PC-9 (cell line): ENCODE measurements at regions not wholly inside any gene's neighbourhood (a gene's known extent, or its start where the extent isn't known, plus 50 kb on each side); places are given as distances from the start of the nearest gene placed in this dataset.

Experiments used
- EZH2 ChIP-seq: fragments of 200-600 bp; sonication (generic); IDR thresholded peaks from 2 replicates; pipeline ENCODE4 v1.8.0; 2017; ENCODE audit warnings: antibody characterized with exemption, low read depth
- TF ChIP-seq, protein P1 (sequence below): fragments of 200-600 bp; sonication (generic); conservative IDR thresholded peaks from 2 replicates; pipeline ENCODE4 v1.6.1; 2017; ENCODE audit warnings: mixed run types, antibody characterized with exemption, mild to moderate bottlenecking, moderate library complexity

DNA sequence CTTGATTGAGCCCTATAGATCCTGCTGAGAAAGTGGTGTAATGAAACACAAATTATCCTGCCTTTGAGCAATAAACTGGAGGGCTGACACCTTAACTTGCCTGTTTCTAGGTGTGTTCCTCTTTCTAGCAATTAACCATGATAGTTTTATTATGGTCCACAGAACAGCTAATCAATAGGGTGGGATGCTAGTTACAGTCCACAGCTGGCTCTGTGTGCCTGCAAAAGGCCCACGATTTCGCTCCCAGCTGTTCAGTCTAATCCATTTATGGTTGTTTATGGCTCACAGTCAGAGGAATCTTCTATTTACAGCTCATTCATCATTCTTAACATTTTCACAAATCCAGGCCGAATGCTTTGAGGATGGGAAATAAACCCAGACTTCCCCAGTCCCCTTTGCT lies 674.9 kb downstream of the SMARCA1 start:
- TF ChIP-seq, protein P1, sequence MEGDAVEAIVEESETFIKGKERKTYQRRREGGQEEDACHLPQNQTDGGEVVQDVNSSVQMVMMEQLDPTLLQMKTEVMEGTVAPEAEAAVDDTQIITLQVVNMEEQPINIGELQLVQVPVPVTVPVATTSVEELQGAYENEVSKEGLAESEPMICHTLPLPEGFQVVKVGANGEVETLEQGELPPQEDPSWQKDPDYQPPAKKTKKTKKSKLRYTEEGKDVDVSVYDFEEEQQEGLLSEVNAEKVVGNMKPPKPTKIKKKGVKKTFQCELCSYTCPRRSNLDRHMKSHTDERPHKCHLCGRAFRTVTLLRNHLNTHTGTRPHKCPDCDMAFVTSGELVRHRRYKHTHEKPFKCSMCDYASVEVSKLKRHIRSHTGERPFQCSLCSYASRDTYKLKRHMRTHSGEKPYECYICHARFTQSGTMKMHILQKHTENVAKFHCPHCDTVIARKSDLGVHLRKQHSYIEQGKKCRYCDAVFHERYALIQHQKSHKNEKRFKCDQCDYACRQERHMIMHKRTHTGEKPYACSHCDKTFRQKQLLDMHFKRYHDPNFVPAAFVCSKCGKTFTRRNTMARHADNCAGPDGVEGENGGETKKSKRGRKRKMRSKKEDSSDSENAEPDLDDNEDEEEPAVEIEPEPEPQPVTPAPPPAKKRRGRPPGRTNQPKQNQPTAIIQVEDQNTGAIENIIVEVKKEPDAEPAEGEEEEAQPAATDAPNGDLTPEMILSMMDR, result no peak
- TF ChIP-seq EZH2, result no peak
